ENCODE measurements at regions not wholly inside any gene's neighbourhood (a gene's known extent, or its start where the extent isn't known, plus 50 kb on each side); places are given as distances from the start of the nearest gene placed in this dataset.

DNA sequence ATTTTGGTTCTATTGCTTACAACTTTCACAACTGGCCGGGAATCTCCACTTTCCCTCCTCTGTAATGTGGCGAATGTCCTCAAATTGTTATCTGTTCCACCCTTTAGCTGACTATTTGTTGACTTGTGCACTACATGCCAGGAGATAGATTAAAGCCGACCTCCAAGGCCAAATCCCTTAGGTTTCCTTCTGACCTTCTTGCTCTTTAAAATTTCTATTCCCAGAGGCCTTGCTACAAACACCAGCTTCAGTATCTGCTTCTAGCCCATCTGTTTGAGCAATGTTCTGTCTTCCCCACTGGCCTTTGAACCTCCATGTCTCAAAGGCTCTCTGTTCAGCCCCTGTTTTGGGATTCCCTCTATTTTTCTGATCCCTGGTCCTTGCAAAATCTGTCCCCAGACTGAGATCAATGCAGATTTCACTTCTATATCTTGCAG lies 426.2 kb downstream of the LRATD1 start (continued):
- TF ChIP-seq, protein P1, sequence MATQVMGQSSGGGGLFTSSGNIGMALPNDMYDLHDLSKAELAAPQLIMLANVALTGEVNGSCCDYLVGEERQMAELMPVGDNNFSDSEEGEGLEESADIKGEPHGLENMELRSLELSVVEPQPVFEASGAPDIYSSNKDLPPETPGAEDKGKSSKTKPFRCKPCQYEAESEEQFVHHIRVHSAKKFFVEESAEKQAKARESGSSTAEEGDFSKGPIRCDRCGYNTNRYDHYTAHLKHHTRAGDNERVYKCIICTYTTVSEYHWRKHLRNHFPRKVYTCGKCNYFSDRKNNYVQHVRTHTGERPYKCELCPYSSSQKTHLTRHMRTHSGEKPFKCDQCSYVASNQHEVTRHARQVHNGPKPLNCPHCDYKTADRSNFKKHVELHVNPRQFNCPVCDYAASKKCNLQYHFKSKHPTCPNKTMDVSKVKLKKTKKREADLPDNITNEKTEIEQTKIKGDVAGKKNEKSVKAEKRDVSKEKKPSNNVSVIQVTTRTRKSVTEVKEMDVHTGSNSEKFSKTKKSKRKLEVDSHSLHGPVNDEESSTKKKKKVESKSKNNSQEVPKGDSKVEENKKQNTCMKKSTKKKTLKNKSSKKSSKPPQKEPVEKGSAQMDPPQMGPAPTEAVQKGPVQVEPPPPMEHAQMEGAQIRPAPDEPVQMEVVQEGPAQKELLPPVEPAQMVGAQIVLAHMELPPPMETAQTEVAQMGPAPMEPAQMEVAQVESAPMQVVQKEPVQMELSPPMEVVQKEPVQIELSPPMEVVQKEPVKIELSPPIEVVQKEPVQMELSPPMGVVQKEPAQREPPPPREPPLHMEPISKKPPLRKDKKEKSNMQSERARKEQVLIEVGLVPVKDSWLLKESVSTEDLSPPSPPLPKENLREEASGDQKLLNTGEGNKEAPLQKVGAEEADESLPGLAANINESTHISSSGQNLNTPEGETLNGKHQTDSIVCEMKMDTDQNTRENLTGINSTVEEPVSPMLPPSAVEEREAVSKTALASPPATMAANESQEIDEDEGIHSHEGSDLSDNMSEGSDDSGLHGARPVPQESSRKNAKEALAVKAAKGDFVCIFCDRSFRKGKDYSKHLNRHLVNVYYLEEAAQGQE (IDR thresholded peaks at IDR 0.05; ENCODE audit: low read depth), result no peak
- no peak for TF ChIP-seq ELF1 (IDR thresholded peaks at IDR 0.05; ENCODE audit: borderline replicate concordance, low read depth)

DNA sequence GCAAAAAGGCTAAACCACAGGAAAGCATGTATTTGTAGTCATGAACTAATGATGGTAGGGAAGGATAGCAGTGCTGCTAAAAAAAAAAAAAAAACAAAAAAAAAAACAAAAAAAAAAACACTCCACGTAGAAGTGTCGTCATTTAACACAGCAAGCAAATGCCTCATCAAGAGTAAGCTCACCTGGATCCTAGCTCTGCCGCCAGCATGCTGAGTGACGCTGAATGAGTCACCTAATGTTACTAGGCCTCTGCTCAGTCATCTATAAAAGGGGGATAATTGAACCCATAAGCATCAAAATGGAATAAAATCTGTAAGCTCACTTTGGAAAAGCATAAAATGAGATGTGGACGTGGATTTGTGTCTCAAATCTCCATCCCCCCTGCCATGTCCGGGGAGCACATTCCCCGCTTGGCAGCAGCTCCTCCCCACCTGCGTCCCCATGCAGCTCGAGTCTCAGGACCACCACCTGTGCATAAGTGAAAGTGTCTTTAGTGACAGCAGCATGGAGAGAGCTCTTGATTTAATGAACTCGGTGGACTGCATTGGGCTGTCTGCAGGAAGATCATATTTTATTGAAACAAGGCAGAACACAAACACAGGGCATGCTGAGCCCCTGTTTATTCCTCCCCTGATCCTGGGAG lies 427.5 kb downstream of the LRATD1 start:
- POLR2A ChIA-PET, result no interaction called here
- H3K9ac ChIP-seq (ENCODE audit: low read length), result no peak overlapping the region
- ATAC-seq, result no peak
- no peak overlapping the region for H3K4me2 ChIP-seq (ENCODE audit: low read length)
- no peaks in the 10 kb centered on the region for H3K36me3 ChIP-seq (ENCODE audit: control insufficient read depth in 1 of 2, insufficient read depth in 2 of 2, low read length in 2 of 2)
- no peak overlapping the region for H2AFZ ChIP-seq (ENCODE audit: low read depth, low read length, poor library complexity, severe bottlenecking)
- no peaks in the 10 kb centered on the region for H3K4me1 ChIP-seq (ENCODE audit: control insufficient read depth in 1 of 2, insufficient read depth in 2 of 2, low read length in 2 of 2)
- no peaks in the 10 kb centered on the region for H3K79me2 ChIP-seq (ENCODE audit: insufficient read depth, low read length)
- DNase-seq (ENCODE audit: low read depth, low spot score), result no peak
- CTCF ChIA-PET, result no interaction called here
- H3K4me3 ChIP-seq (replicated peaks in 1 of 2; ENCODE audit: low read depth in 1 of 2, low read length in 2 of 2), result no peak overlapping the region
- no peaks in the 10 kb centered on the region for H3K9me2 ChIP-seq (ENCODE audit: insufficient read depth)
- no peak for TF ChIP-seq POLR2A (IDR thresholded peaks at IDR 0.05; ENCODE audit: borderline replicate concordance, extremely low read depth, insufficient read depth, insufficient read length)
- no peak for TF ChIP-seq FOSL1 (IDR thresholded peaks at IDR 0.05; ENCODE audit: low read depth)
- TF ChIP-seq SP1 (IDR thresholded peaks at IDR 0.05; ENCODE audit: low read depth), result no peak
- no peak for TF ChIP-seq RAD21 (IDR thresholded peaks at IDR 0.05; ENCODE audit: low read depth)
- TF ChIP-seq, protein P2, sequence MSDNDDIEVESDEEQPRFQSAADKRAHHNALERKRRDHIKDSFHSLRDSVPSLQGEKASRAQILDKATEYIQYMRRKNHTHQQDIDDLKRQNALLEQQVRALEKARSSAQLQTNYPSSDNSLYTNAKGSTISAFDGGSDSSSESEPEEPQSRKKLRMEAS (IDR thresholded peaks at IDR 0.05), result no peak
- TF ChIP-seq ZNF274 (IDR thresholded peaks at IDR 0.05; ENCODE audit: low read depth, low read length), result no peak
- no peak for TF ChIP-seq ZFX (IDR thresholded peaks at IDR 0.05)
- TF ChIP-seq, protein P3, sequence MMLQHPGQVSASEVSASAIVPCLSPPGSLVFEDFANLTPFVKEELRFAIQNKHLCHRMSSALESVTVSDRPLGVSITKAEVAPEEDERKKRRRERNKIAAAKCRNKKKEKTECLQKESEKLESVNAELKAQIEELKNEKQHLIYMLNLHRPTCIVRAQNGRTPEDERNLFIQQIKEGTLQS (IDR thresholded peaks at IDR 0.05), result no peak
- TF ChIP-seq, protein P4, sequence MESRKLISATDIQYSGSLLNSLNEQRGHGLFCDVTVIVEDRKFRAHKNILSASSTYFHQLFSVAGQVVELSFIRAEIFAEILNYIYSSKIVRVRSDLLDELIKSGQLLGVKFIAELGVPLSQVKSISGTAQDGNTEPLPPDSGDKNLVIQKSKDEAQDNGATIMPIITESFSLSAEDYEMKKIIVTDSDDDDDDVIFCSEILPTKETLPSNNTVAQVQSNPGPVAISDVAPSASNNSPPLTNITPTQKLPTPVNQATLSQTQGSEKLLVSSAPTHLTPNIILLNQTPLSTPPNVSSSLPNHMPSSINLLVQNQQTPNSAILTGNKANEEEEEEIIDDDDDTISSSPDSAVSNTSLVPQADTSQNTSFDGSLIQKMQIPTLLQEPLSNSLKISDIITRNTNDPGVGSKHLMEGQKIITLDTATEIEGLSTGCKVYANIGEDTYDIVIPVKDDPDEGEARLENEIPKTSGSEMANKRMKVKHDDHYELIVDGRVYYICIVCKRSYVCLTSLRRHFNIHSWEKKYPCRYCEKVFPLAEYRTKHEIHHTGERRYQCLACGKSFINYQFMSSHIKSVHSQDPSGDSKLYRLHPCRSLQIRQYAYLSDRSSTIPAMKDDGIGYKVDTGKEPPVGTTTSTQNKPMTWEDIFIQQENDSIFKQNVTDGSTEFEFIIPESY (IDR thresholded peaks at IDR 0.05; ENCODE audit: extremely low read depth, insufficient replicate concordance, low read length), result no peak
- TF ChIP-seq TCF7L2 (IDR thresholded peaks at IDR 0.05; ENCODE audit: borderline replicate concordance, extremely low read depth, insufficient read depth, insufficient read length), result no peak
- H3K27ac ChIP-seq (ENCODE audit: low read depth, low read length), result no peak overlapping the region
- BruUV-seq (replicated peaks), result no TSS peak
- peaks cover 21% of the 10 kb centered on the region for H3K27me3 ChIP-seq (ENCODE audit: insufficient read depth, low read length)
- intact Hi-C loops (cut with micrococcal nuclease), result loop anchor here (10.0 kb wide), 1 partner anchor 515 kb away; no protein-coding TSS in a partner anchor
- RAD21 ChIA-PET (ENCODE audit: low non-redundant PET in 1 of 2, low total read pairs in 2 of 2, uncharacterized antibody in 2 of 2, unreplicated experiment in 2 of 2), result no interaction called here
- no peaks in the 10 kb centered on the region for H3K9me3 ChIP-seq (ENCODE audit: control insufficient read depth in 1 of 2, insufficient read depth in 1 of 2, low read depth in 1 of 2, low read length in 2 of 2)
- H4K20me1 ChIP-seq (ENCODE audit: insufficient read depth), result no peaks in the 10 kb centered on the region
